ENCODE measurements at regions not wholly inside any gene's neighbourhood (a gene's known extent, or its start where the extent isn't known, plus 50 kb on each side); places are given as distances from the start of the nearest gene placed in this dataset.

DNA sequence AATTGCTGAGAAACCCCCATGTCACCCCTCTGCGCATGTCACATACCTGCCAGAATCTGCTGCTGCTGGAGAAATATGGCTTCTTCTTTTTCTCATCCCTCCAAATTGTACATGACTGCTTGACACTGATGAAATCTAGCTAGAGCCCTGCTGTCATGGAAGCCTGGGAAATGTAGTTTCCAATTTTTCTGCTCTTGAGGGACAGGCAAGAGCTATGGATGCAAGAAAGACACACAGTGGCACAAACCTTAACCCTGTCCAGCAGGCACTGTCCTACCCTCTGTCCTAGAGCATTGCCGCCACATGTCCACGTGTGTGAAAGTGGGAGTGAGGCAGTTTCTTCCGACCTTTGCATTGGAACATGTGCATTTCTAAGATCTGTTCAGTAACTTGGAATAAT, 255.5 kb upstream of the SEMA6A start:
- no peak overlapping the region for H3K27ac Mint-ChIP-seq
- no peak for ATAC-seq

More for the DNA sequence above, 255.5 kb upstream of the SEMA6A start:
- Histone ChIP-seq H3K4me1 (ENCODE audit: insufficient read depth) (peaks cover 23% of the 10 kb centered on the region), H3K79me2 (replicated peaks; ENCODE audit: insufficient read depth) (no peaks in the 10 kb centered on the region), H4K20me1 (replicated peaks; ENCODE audit: insufficient read depth) (no peaks in the 10 kb centered on the region), H3K27ac (ENCODE audit: low read depth) (no peak overlapping the region), H3K36me3 (ENCODE audit: insufficient read depth) (no peaks in the 10 kb centered on the region), H3K4me2 (no peak overlapping the region), H3K4me3 (no peak overlapping the region), H3K9me2 (ENCODE audit: insufficient read depth) (0 out of 2 replicates have a peak, but pooled peaks cover 5% of the 10 kb centered on the region), H2AFZ (peak overlapping the region; percentile 30), H3F3A (replicated peaks; ENCODE audit: low read depth) (no peaks in the 10 kb centered on the region), H3K27me3 (ENCODE audit: insufficient read depth) (no peaks in the 10 kb centered on the region)
- H3K27me3 Mint-ChIP-seq (ENCODE audit: insufficient read depth, low read depth, poor library complexity) = no peaks in the 10 kb centered on the region
- peaks cover 2% of the 10 kb centered on the region; the same call in 1 of the 3 replicates for H3K9me3 Mint-ChIP-seq
- TF ChIP-seq, protein P1, sequence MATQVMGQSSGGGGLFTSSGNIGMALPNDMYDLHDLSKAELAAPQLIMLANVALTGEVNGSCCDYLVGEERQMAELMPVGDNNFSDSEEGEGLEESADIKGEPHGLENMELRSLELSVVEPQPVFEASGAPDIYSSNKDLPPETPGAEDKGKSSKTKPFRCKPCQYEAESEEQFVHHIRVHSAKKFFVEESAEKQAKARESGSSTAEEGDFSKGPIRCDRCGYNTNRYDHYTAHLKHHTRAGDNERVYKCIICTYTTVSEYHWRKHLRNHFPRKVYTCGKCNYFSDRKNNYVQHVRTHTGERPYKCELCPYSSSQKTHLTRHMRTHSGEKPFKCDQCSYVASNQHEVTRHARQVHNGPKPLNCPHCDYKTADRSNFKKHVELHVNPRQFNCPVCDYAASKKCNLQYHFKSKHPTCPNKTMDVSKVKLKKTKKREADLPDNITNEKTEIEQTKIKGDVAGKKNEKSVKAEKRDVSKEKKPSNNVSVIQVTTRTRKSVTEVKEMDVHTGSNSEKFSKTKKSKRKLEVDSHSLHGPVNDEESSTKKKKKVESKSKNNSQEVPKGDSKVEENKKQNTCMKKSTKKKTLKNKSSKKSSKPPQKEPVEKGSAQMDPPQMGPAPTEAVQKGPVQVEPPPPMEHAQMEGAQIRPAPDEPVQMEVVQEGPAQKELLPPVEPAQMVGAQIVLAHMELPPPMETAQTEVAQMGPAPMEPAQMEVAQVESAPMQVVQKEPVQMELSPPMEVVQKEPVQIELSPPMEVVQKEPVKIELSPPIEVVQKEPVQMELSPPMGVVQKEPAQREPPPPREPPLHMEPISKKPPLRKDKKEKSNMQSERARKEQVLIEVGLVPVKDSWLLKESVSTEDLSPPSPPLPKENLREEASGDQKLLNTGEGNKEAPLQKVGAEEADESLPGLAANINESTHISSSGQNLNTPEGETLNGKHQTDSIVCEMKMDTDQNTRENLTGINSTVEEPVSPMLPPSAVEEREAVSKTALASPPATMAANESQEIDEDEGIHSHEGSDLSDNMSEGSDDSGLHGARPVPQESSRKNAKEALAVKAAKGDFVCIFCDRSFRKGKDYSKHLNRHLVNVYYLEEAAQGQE (IDR thresholded peaks at IDR 0.05; ENCODE audit: unreplicated experiment) = no peak
- TF ChIP-seq, protein P2, sequence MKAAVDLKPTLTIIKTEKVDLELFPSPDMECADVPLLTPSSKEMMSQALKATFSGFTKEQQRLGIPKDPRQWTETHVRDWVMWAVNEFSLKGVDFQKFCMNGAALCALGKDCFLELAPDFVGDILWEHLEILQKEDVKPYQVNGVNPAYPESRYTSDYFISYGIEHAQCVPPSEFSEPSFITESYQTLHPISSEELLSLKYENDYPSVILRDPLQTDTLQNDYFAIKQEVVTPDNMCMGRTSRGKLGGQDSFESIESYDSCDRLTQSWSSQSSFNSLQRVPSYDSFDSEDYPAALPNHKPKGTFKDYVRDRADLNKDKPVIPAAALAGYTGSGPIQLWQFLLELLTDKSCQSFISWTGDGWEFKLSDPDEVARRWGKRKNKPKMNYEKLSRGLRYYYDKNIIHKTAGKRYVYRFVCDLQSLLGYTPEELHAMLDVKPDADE (IDR thresholded peaks at IDR 0.05) = no peak
- TF ChIP-seq CREB1 (CRISPR knock-in tag; IDR thresholded peaks at IDR 0.05; ENCODE audit: low read depth) (no peak), JUNB (IDR thresholded peaks at IDR 0.05; ENCODE audit: unreplicated experiment) (no peak), NANOG (IDR thresholded peaks at IDR 0.05; ENCODE audit: borderline replicate concordance) (no peak), ZNF331 (CRISPR knock-in tag; IDR thresholded peaks at IDR 0.05; ENCODE audit: low read depth) (no peak), POLR2AphosphoS5 (IDR thresholded peaks at IDR 0.05; ENCODE audit: low read depth) (no peak), ZNF114 (CRISPR knock-in tag; IDR thresholded peaks at IDR 0.05) (no peak), ZNF462 (CRISPR knock-in tag; IDR thresholded peaks at IDR 0.05) (no peak), STAT1 (IDR thresholded peaks at IDR 0.05; ENCODE audit: unreplicated experiment) (no peak), EZH2phosphoT487 (IDR thresholded peaks at IDR 0.05; ENCODE audit: unreplicated experiment) (no peak), CTCF (conservative IDR thresholded peaks at IDR 0.05; ENCODE audit: low read depth in 2 of 2) (no peak), EZH2 (IDR thresholded peaks at IDR 0.05; ENCODE audit: low read depth, unreplicated experiment) (no peak)
- no peak for DNase-seq (ENCODE audit: low spot score)
- peaks cover 7% of the 10 kb centered on the region; the same call in 2 of the 3 replicates for H3K36me3 Mint-ChIP-seq (ENCODE audit: low read depth)
- H3K4me1 Mint-ChIP-seq = peaks cover 12% of the 10 kb centered on the region
- no peak overlapping the region for H3K4me3 Mint-ChIP-seq

Data from GM23338 (cell line).